ENCODE measurements at regions not wholly inside any gene's neighbourhood (a gene's known extent, or its start where the extent isn't known, plus 50 kb on each side); places are given as distances from the start of the nearest gene placed in this dataset.
"Not testable (repeated sequence)": the region's sequence is repeated elsewhere in the genome, so short reads cannot be mapped to it uniquely, and the experiment has no call there.

GRCh38 chr6:158881276-158881675, 62.1 kb upstream of the EZR start:
- not testable (repeated sequence) for DNase-seq

DNA sequence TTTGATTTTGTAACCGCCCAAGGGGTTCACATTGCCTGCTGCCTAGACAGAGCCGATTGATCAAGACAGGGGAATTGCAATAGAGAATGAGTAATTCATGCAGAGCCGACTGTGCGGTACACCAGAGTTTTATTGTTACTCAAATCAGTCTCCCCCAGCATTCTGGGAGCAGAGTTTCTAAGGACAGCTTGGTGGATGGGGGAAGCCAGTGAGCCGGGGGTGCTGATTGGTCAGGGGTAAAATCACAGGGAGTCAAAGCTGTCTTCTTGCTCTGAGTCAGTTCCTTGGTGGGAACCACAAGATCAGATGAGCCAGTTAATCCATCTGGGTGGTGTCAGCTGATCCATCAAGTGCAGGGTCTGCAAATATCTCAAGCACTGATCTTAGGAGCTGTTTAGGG, 60.0 kb upstream of the EZR start:
- DNase-seq: no peak

DNA sequence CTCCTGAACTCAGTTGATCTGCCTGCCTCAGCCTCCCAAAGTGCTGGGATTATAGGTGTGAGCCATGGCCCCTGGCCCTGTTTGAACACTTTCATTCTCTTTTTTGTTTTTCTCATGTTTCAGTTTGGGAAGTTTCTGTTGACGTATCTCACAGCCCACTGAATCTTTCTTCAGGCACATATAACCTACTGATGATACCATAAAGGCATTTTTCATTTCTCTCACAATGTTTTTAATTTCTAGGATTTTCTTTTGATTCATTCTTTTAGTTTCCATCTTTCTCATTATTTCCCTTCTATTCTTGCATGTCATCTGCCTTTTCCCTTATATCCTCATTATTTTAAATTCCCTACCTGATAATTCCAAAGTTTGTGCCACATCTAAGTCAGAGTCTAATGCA, 58.5 kb upstream of the EZR start:
- DNase-seq: no peak

DNA sequence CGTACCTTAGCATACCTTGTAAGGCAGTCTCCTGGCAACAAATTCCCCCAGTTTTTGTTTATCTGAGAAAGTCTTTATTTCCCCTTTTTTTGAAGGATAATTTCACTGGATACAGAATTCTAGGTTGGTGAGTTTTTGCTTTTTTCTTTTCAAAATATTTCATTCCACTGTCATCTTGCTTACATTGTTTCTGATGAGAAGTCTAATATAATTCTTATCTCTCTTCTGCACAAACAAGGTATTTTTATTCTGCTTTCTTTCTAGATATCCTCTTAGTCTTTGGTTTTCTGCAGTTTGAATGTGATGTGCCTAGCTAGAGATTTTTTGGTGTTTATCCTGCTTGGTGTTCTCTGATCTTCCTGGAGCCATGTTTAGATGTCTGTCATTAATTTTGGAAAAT, 57.7 kb upstream of the EZR start:
- DNase-seq: no peak

DNA sequence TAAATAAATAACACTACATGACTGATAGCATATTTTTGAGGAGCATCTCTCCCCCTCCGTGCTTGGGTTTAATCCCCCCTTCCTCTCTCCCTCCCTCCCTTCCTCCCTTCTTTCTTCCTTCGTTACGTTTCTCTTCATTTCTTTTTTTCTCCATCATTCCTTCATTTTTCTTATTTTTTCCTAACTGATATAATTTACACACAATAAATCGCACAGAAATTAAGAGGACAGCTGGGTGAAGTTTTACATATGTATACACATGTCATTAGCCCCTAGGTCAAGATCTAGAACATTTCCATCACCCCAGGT, 51.4 kb upstream of the EZR start:
- no peak for DNase-seq

DNA sequence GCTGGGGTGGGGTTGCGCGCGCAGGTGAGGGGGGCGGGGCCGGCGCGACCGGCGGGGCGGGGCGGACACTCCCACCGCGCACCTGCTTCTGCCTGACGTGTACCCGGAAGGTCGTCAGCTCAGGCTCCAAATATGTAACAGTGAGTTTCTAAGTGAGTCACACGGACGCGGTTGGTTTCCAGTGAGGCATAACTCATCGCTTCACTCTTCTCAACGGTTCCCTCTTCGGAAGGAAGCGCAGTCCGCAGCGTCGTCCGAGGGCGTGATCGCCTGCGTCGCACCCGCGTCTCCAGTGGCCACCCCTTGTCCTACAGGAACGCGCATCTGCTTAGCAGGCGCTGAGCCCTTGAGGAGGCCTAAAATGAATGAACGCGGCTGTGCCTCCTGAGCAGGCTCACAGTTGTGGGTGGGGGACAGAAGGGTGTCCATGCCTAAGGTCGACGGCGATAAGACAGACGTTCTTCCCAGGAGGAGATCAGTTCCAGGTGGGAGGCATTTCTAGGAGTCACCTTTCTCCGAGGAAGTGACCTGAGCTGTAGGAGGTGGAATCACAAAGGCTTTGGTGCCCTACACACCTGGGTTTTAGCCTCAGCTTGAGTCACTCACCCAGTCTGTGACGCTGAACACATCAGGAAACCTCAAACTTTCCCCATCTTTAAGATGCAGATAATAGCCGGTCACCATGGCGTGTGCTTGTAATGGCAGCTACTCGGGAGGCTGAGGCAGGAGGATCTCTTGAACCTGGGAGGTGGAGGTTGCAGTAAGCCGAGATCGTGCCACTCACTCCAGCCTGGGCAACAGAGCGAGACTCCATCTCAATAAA, 50.9 kb upstream of the EZR start:
- DNase-seq: peak; percentile 92

DNA sequence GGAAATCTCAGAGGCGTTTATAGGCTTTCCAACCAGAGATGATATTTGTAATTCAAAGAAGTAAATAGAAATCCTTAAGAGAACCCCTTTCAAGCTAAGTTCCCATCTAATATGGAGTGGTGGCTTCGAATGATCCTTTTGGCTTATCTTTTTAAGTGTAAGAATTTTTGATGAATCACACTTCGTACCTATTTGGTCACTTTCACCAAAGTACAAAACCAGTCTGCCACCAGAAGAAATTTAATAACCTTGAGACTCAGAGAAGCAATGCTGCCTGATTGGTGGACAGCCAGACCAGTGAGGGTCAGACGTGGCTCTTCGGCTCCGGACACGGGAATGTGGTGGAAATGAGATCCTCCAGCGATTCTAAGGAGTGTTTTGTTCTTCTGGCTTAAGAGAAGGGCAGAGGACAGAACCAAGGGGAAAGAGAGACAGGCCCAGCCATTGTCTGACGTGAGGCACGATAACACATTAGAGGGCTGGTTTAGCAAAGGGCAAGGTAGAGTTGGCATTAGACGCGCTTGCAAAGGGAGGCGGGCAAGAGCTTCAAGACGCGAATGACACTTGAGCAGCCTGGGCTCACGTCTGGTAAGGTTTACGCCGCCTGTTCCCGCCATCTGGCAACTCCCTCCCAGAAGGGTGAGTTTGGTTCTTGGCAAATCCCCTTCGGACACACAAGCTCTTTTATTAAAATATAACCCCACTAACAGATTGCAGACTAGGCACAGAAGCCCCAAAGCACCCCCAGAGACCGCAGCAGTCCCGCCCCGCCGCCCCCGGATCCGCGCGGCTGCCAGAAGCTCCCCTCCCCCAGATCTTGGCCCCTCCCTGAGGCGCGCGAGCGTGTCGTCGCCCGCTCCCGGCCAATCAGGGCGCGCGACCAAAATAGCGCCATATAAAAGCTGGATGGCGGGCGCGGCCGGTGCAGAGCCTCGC, 50.0 kb upstream of the EZR start:
- DNase-seq: peak; percentile 92

Measured in NK-92 treated with Interleukin-12 subunit alpha and Interleukin-12 subunit beta, amount 100 ng/mL, for 24 hours (cell line).